Erythroblast (primary cell): ENCODE measurements at regions not wholly inside any gene's neighbourhood (a gene's known extent, or its start where the extent isn't known, plus 50 kb on each side); places are given as distances from the start of the nearest gene placed in this dataset.

Experiments used
- GATA1 ChIP-seq: IDR thresholded peaks from 2 replicates; pipeline ENCODE4 v1.6.1; 2011; ENCODE audit warnings: low read depth, mild to moderate bottlenecking, control low read depth, low read length, moderate library complexity
- POLR2A ChIP-seq: IDR thresholded peaks from 2 replicates; pipeline ENCODE4 v1.6.1; 2011; ENCODE audit warnings: mild to moderate bottlenecking, low read length

DNA sequence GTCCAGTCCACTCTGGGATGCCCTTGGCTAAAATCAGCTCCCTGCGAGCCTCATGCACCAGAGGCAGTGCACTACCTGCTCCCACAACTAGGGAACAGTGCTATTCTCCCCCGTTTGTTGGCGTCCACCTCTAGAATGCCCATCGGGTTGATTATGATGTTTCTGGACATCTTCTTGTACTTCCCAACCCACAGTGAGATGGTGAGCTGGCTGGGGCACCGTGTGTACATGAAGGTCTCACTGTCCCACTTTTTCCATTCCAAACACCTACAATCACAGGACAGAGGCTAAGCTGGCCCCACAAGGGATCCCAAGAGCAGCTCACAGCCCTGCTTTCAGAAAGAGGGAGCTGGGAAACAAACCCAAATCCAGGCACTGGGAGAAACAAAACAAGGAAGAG, 126.2 kb upstream of the ZNF92 start:
- no peak for TF ChIP-seq POLR2A
- no peak for TF ChIP-seq GATA1
